GM23338 (cell line): ENCODE measurements at regions not wholly inside any gene's neighbourhood (a gene's known extent, or its start where the extent isn't known, plus 50 kb on each side); places are given as distances from the start of the nearest gene placed in this dataset.

Experiments used
- ATAC-seq: fragments of 200-7000 bp; cut with Tn5 transposase; 3 replicates; pipeline ENCODE4 v1.9.1; 2020
- DNase-seq: peaks from one replicate; pipeline ENCODE4 v3.0.0-alpha.2; 2015; ENCODE audit warnings: low spot score
- H2AFZ ChIP-seq: fragments of 200-600 bp; sonication (generic); 2 replicates; pipeline ENCODE4 v1.8.0; 2016; ENCODE audit warnings: antibody characterized with exemption, mild to moderate bottlenecking, moderate library complexity
- H3F3A ChIP-seq: fragments of 200-600 bp; sonication (generic); replicated peaks from 2 replicates; pipeline ENCODE4 v1.8.0; 2017; ENCODE audit warnings: antibody characterized with exemption, mixed run types, low read depth
- H3K27ac ChIP-seq: fragments of 200-600 bp; sonication (generic); 2 replicates; pipeline ENCODE4 v1.6.1; 2016; ENCODE audit warnings: low read depth
- H3K27me3 ChIP-seq: fragments of 200-600 bp; sonication (generic); 2 replicates; pipeline ENCODE4 v1.8.0; 2016; ENCODE audit warnings: mild to moderate bottlenecking, mixed run types, moderate library complexity; ENCODE audit not compliant: insufficient read depth
- H3K36me3 ChIP-seq: fragments of 200-600 bp; sonication (generic); 2 replicates; pipeline ENCODE4 v1.8.0; 2016; ENCODE audit warnings: mild to moderate bottlenecking; ENCODE audit not compliant: insufficient read depth
- H3K4me1 ChIP-seq: fragments of 200-600 bp; sonication (generic); 2 replicates; pipeline ENCODE4 v1.8.0; 2016; ENCODE audit warnings: mild to moderate bottlenecking, moderate library complexity; ENCODE audit not compliant: insufficient read depth
- H3K4me2 ChIP-seq: fragments of 200-600 bp; sonication (generic); 2 replicates; pipeline ENCODE4 v1.7.1; 2017; ENCODE audit warnings: mixed run types
- H3K4me3 ChIP-seq: fragments of 200-600 bp; sonication (generic); 2 replicates; pipeline ENCODE4 v1.6.1; 2016; ENCODE audit warnings: mixed run types
- H3K79me2 ChIP-seq: fragments of 200-600 bp; sonication (generic); replicated peaks from 2 replicates; pipeline ENCODE4 v1.8.0; 2017; ENCODE audit warnings: mild to moderate bottlenecking; ENCODE audit not compliant: insufficient read depth
- H3K9me2 ChIP-seq: fragments of 200-600 bp; sonication (generic); 2 replicates; pipeline ENCODE4 v1.8.0; 2017; ENCODE audit not compliant: insufficient read depth
- H4K20me1 ChIP-seq: fragments of 200-600 bp; sonication (generic); replicated peaks from 2 replicates; pipeline ENCODE4 v1.8.0; 2017; ENCODE audit warnings: mild to moderate bottlenecking; ENCODE audit not compliant: insufficient read depth
- H3K27ac Mint-ChIP-seq: 2 replicates; pipeline ENCODE4 v1.8.0; 2020; ENCODE audit warnings: inconsistent platforms, mild to moderate bottlenecking, moderate library complexity, mixed read lengths
- H3K27me3 Mint-ChIP-seq: 3 replicates; pipeline ENCODE4 v1.8.0; 2022; ENCODE audit warnings: low read depth, mild to moderate bottlenecking, moderate library complexity, mixed read lengths, inconsistent platforms; ENCODE audit not compliant: insufficient read depth, poor library complexity
- H3K36me3 Mint-ChIP-seq: 3 replicates; pipeline ENCODE4 v1.8.0; 2021; ENCODE audit warnings: low read depth, mild to moderate bottlenecking, inconsistent platforms, moderate library complexity, mixed read lengths
- H3K4me1 Mint-ChIP-seq: 3 replicates; pipeline ENCODE4 v1.8.0; 2020; ENCODE audit warnings: mild to moderate bottlenecking, inconsistent platforms, mixed read lengths
- H3K4me3 Mint-ChIP-seq: 3 replicates; pipeline ENCODE4 v1.8.0; 2021; ENCODE audit warnings: moderate library complexity, mild to moderate bottlenecking, inconsistent platforms, mixed read lengths
- H3K9me3 Mint-ChIP-seq: 3 replicates; pipeline ENCODE4 v1.8.0; 2020; ENCODE audit warnings: moderate library complexity, mild to moderate bottlenecking, inconsistent platforms, mixed read lengths
- EZH2 ChIP-seq: fragments of 200-600 bp; sonication (generic); IDR thresholded peaks from one replicate; pipeline ENCODE4 v1.8.0; 2017; ENCODE audit warnings: antibody characterized with exemption, mild to moderate bottlenecking, low read depth; ENCODE audit not compliant: unreplicated experiment
- EZH2phosphoT487 ChIP-seq: fragments of 200-600 bp; sonication (generic); IDR thresholded peaks from one replicate; pipeline ENCODE4 v1.8.1; 2018; ENCODE audit warnings: antibody characterized with exemption; ENCODE audit not compliant: unreplicated experiment
- JUNB ChIP-seq: IDR thresholded peaks from one replicate; pipeline ENCODE4 v1.6.1; 2016; ENCODE audit warnings: antibody characterized with exemption; ENCODE audit not compliant: unreplicated experiment
- NANOG ChIP-seq: IDR thresholded peaks from 2 replicates; pipeline ENCODE4 v1.6.1; 2016; ENCODE audit warnings: antibody characterized with exemption, borderline replicate concordance
- POLR2AphosphoS5 ChIP-seq: IDR thresholded peaks from 2 replicates; pipeline ENCODE4 v1.6.1; 2016; ENCODE audit warnings: antibody characterized with exemption, low read depth
- STAT1 ChIP-seq: IDR thresholded peaks from one replicate; pipeline ENCODE4 v1.6.1; 2016; ENCODE audit warnings: antibody characterized with exemption; ENCODE audit not compliant: unreplicated experiment
- ZNF114 ChIP-seq: fragments of 250-450 bp; sonication (Bioruptor Pico); IDR thresholded peaks from 2 replicates; pipeline ENCODE4 v1.5.0; 2020; ENCODE audit warnings: mild to moderate bottlenecking, moderate library complexity
- TF ChIP-seq, protein P1 (sequence below): IDR thresholded peaks from one replicate; pipeline ENCODE4 v1.6.1; 2018; ENCODE audit warnings: antibody characterized with exemption; ENCODE audit not compliant: unreplicated experiment
- TF ChIP-seq, protein P2 (sequence below): IDR thresholded peaks from 2 replicates; pipeline ENCODE4 v1.6.1; 2016; ENCODE audit warnings: antibody characterized with exemption
- TF ChIP-seq, protein P3 (sequence below): fragments of 250-450 bp; sonication (Bioruptor Pico); IDR thresholded peaks from 2 replicates; pipeline ENCODE4 v1.5.0; 2020; ENCODE audit warnings: mild to moderate bottlenecking, moderate library complexity
- TF ChIP-seq, protein P4 (sequence below), 2 experiments: fragments of 200-600 bp in 1 of 2; sonication (generic) in 1 of 2; conservative IDR thresholded peaks; 2 replicates each; pipeline versions ENCODE4 v1.5.1 to v1.6.1; 2016 to 2017; ENCODE audit warnings: antibody characterized with exemption in 2 of 2, low read depth in 2 of 2, mild to moderate bottlenecking in 2 of 2, moderate library complexity in 1 of 2

DNA sequence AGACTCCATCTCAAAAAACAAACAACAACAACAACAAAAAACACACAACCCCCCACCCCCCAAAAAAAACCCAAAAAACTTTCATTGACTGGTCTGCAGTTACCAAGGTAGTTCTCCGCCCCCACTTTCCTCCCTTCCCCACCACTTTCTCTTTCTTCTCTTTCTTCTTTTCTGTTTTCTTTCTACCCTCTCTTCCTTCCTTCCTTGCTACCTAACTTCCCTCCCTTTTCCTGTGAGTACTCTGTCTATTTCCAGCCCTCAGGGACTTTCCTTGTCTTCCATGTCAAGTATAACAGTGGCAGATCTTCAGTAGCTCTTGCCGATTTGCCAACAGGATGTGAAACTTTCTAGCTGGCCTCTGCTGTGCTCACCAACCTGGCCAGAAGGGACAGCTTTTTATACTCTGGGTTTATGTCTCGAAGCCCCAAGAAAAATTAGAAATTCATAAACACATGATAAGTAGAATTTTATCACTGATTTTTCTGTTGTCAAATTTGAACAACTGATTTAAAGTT, 399.5 kb downstream of the QKI start:
- Mint-ChIP-seq H3K36me3 (no peaks in the 10 kb centered on the region), H3K27me3 (peaks cover under 1% of the 10 kb centered on the region), H3K27ac (no peak overlapping the region), H3K4me3 (no peak overlapping the region), H3K9me3 (no peaks in the 10 kb centered on the region), H3K4me1 (peaks cover 8% of the 10 kb centered on the region)
- no peaks in the 10 kb centered on the region for H3F3A ChIP-seq
- DNase-seq (no peak), ATAC-seq (no peak)
- peaks cover 7% of the 10 kb centered on the region; the same call in 1 of the 2 replicates for H3K4me1 ChIP-seq
- no peaks in the 10 kb centered on the region for H3K36me3 ChIP-seq
- no peak overlapping the region for H3K27ac ChIP-seq
- TF ChIP-seq NANOG (no peak), EZH2 (no peak), EZH2phosphoT487 (no peak), POLR2AphosphoS5 (no peak), JUNB (no peak), STAT1 (no peak), ZNF114 (CRISPR knock-in tag) (no peak)
- TF ChIP-seq, protein P1, sequence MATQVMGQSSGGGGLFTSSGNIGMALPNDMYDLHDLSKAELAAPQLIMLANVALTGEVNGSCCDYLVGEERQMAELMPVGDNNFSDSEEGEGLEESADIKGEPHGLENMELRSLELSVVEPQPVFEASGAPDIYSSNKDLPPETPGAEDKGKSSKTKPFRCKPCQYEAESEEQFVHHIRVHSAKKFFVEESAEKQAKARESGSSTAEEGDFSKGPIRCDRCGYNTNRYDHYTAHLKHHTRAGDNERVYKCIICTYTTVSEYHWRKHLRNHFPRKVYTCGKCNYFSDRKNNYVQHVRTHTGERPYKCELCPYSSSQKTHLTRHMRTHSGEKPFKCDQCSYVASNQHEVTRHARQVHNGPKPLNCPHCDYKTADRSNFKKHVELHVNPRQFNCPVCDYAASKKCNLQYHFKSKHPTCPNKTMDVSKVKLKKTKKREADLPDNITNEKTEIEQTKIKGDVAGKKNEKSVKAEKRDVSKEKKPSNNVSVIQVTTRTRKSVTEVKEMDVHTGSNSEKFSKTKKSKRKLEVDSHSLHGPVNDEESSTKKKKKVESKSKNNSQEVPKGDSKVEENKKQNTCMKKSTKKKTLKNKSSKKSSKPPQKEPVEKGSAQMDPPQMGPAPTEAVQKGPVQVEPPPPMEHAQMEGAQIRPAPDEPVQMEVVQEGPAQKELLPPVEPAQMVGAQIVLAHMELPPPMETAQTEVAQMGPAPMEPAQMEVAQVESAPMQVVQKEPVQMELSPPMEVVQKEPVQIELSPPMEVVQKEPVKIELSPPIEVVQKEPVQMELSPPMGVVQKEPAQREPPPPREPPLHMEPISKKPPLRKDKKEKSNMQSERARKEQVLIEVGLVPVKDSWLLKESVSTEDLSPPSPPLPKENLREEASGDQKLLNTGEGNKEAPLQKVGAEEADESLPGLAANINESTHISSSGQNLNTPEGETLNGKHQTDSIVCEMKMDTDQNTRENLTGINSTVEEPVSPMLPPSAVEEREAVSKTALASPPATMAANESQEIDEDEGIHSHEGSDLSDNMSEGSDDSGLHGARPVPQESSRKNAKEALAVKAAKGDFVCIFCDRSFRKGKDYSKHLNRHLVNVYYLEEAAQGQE: no peak
- TF ChIP-seq, protein P2, sequence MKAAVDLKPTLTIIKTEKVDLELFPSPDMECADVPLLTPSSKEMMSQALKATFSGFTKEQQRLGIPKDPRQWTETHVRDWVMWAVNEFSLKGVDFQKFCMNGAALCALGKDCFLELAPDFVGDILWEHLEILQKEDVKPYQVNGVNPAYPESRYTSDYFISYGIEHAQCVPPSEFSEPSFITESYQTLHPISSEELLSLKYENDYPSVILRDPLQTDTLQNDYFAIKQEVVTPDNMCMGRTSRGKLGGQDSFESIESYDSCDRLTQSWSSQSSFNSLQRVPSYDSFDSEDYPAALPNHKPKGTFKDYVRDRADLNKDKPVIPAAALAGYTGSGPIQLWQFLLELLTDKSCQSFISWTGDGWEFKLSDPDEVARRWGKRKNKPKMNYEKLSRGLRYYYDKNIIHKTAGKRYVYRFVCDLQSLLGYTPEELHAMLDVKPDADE: no peak
- TF ChIP-seq, protein P3, sequence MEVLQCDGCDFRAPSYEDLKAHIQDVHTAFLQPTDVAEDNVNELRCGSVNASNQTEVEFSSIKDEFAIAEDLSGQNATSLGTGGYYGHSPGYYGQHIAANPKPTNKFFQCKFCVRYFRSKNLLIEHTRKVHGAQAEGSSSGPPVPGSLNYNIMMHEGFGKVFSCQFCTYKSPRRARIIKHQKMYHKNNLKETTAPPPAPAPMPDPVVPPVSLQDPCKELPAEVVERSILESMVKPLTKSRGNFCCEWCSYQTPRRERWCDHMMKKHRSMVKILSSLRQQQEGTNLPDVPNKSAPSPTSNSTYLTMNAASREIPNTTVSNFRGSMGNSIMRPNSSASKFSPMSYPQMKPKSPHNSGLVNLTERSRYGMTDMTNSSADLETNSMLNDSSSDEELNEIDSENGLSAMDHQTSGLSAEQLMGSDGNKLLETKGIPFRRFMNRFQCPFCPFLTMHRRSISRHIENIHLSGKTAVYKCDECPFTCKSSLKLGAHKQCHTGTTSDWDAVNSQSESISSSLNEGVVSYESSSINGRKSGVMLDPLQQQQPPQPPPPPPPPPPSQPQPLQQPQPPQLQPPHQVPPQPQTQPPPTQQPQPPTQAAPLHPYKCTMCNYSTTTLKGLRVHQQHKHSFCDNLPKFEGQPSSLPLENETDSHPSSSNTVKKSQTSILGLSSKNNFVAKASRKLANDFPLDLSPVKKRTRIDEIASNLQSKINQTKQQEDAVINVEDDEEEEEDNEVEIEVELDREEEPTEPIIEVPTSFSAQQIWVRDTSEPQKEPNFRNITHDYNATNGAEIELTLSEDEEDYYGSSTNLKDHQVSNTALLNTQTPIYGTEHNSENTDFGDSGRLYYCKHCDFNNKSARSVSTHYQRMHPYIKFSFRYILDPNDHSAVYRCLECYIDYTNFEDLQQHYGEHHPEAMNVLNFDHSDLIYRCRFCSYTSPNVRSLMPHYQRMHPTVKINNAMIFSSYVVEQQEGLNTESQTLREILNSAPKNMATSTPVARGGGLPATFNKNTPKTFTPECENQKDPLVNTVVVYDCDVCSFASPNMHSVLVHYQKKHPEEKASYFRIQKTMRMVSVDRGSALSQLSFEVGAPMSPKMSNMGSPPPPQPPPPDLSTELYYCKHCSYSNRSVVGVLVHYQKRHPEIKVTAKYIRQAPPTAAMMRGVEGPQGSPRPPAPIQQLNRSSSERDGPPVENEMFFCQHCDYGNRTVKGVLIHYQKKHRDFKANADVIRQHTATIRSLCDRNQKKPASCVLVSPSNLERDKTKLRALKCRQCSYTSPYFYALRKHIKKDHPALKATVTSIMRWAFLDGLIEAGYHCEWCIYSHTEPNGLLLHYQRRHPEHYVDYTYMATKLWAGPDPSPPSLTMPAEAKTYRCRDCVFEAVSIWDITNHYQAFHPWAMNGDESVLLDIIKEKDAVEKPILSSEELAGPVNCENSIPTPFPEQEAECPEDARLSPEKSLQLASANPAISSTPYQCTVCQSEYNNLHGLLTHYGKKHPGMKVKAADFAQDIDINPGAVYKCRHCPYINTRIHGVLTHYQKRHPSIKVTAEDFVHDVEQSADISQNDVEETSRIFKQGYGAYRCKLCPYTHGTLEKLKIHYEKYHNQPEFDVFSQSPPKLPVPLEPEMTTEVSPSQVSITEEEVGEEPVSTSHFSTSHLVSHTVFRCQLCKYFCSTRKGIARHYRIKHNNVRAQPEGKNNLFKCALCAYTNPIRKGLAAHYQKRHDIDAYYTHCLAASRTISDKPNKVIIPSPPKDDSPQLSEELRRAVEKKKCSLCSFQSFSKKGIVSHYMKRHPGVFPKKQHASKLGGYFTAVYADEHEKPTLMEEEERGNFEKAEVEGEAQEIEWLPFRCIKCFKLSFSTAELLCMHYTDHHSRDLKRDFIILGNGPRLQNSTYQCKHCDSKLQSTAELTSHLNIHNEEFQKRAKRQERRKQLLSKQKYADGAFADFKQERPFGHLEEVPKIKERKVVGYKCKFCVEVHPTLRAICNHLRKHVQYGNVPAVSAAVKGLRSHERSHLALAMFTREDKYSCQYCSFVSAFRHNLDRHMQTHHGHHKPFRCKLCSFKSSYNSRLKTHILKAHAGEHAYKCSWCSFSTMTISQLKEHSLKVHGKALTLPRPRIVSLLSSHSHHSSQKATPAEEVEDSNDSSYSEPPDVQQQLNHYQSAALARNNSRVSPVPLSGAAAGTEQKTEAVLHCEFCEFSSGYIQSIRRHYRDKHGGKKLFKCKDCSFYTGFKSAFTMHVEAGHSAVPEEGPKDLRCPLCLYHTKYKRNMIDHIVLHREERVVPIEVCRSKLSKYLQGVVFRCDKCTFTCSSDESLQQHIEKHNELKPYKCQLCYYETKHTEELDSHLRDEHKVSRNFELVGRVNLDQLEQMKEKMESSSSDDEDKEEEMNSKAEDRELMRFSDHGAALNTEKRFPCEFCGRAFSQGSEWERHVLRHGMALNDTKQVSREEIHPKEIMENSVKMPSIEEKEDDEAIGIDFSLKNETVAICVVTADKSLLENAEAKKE (CRISPR knock-in tag): no peak
- TF ChIP-seq, protein P4, sequence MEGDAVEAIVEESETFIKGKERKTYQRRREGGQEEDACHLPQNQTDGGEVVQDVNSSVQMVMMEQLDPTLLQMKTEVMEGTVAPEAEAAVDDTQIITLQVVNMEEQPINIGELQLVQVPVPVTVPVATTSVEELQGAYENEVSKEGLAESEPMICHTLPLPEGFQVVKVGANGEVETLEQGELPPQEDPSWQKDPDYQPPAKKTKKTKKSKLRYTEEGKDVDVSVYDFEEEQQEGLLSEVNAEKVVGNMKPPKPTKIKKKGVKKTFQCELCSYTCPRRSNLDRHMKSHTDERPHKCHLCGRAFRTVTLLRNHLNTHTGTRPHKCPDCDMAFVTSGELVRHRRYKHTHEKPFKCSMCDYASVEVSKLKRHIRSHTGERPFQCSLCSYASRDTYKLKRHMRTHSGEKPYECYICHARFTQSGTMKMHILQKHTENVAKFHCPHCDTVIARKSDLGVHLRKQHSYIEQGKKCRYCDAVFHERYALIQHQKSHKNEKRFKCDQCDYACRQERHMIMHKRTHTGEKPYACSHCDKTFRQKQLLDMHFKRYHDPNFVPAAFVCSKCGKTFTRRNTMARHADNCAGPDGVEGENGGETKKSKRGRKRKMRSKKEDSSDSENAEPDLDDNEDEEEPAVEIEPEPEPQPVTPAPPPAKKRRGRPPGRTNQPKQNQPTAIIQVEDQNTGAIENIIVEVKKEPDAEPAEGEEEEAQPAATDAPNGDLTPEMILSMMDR (conservative IDR thresholded peaks at IDR 0.05; ENCODE audit: low read depth in 2 of 2): no peak
- H3K9me2 ChIP-seq: 0 out of 2 replicates have a peak, but pooled peaks cover 3% of the 10 kb centered on the region
- no peaks in the 10 kb centered on the region for H4K20me1 ChIP-seq
- H3K79me2 ChIP-seq: no peaks in the 10 kb centered on the region
- no peak overlapping the region for H3K4me2 ChIP-seq
- H3K27me3 ChIP-seq: no peaks in the 10 kb centered on the region
- H3K4me3 ChIP-seq: no peak overlapping the region
- no peak overlapping the region for H2AFZ ChIP-seq
